ENCODE measurements at regions not wholly inside any gene's neighbourhood (a gene's known extent, or its start where the extent isn't known, plus 50 kb on each side); places are given as distances from the start of the nearest gene placed in this dataset.

- no peak for DNase-seq
These were observed 102.9 kb upstream of the PRL start for GRCh38 chr6:22399693-22400092.

- no peak for DNase-seq
These were observed 104.4 kb upstream of the PRL start for GRCh38 chr6:22401206-22401605.

GRCh38 chr6:22401932-22402331 is 105.1 kb upstream of the PRL start:
- DNase-seq = peak in 4 of 51 donors; percentile 2 to 9 (median 4)

GRCh38 chr6:22409486-22409885 is 112.7 kb upstream of the PRL start:
- no peak for DNase-seq

DNA sequence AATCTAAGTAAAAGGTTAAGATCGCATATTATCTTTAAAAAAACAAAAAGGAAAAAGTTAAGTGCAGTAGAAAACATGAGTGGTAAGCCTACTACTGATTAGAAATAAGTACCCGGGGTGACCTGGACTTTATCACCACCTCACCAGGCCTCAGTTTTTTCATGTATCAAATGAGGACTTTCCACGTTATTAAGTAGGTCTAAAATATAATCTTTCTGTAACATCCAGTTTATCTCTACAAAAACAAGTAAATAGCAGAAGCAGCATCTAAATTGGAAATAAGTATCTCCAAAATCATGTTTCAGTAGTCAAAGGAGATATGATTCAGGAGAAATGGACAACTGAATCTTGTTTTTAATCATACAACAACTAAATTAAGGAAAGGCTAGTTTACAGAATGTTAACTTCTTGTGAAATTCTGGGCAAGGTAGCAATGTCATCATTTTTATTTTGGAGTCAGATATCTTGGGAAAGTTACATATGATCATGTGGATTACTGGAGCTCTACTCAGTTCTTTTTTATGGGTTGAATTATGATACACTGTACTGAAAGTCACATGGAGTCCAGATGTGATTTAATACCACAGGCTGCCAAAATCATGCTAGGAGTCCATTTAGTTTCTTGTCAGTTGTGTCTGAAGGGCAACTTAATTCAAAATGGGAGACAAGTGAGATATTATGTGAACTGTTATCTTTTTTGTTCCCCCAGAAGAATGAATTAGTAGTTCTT is 114.7 kb upstream of the PRL start:
- DNase-seq = no peak

- no peak for DNase-seq
These were observed 116.2 kb upstream of the PRL start for GRCh38 chr6:22412994-22413393.

DNA sequence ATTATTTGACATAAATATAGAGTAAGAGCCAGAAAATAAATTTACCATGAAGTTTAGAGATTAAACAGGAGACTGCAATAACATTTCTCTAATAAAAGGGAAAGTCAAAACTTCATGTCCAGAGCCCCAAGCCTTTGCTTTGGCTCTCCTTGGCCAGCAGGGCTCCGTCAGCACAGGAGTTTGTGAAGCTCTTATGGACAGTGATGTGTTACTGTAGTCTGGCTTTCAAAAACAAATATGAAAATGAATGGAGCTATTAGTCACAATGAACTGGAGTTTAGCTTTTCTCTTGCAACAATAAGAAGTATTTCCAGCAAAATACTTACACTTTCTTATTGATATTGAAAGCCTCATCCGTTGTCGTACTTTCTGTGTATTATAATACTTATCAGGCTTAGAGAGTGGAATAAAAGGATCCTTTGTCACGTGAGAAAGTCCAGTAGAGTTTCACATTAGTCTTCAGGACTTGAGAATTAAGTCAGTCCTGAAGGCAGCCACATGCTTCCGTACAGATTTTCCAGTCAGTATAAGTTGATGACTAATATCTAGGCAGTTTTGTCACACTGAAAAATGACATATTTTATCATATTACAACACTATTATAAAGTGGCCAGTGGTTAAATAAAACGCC is 117.0 kb upstream of the PRL start:
- DNase-seq = no peak

GRCh38 chr6:22418714-22419113 is 121.9 kb upstream of the PRL start:
- no peak for DNase-seq

DNA sequence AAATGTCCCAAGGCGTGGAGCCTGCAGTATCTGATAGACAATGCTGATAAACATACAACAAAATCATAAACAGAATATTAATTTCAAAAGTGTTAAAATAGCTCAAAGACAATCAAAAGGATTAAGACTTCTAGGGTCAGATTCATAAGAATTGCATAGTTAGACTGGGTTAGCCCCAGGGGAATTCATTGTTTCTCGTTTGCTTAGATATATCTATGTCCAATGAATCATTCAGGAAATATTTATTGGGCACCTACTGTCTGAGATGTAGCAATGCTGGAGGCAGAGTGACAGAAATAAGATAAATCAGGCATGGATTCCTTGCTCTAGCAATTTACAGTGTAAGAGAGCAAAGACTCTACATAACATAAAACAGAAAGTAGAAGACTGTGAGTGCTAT is 124.4 kb upstream of the PRL start:
- DNase-seq = no peak

GRCh38 chr6:22424196-22424595 is 127.4 kb upstream of the PRL start:
- DNase-seq = no peak

DNA sequence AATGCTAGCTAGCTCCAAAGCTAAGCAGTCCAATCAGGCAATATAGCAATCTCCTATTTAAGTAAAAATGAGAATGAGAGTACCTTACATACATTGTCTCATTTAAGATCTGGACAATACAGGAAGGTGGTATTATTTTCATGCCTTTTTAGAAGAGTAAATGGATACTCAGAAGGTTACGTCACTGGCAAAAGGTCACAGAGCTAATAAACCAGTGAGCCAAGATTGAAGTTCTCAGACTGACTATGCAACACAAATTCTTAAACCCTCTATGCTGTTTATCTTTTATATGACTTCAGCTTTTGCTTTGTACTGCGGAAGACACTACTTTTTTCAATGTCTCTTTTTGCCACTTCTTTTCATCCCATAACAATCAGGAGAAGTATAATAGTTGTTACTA is 135.2 kb upstream of the PRL start:
- DNase-seq = no peak

DNA sequence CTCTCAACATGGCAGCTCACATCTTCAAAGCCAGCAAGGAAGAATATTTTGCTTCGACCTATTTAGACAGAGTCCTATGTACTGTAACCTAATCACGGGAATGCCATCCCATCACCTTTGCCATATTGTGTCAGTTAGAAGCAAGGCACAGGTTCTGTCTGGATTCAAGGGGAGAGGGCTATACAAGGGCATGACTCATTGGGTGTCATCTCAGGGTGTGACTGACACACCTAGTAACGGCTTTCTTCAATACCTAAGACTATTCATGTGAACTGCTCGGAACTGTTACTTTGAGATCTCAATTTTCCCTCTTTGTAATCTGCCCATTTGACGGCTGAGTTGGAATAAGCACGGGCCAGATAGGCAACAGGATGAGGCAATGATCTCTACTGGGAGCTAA is 135.6 kb upstream of the HDGFL1 start:
- no peak for DNase-seq

DNA sequence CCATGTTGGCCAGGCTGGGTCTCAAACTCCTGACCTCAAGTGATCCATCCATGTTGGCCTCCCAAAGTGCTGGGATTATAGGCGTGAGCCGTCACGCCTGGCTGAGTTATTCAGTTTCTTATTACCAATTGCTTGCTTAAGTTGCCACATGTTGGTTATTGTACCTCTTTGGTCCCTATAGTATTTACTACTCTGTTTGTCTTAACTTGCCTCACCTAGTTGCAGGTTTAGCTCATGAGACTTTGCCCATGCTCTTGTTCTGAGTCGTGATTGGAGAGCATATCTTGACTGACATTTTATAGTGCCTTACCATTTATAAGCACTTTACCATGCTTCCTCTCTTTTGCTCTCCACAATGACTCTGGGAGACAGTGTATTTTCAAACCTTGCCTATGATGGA is 134.2 kb upstream of the HDGFL1 start:
- no peak for DNase-seq

DNA sequence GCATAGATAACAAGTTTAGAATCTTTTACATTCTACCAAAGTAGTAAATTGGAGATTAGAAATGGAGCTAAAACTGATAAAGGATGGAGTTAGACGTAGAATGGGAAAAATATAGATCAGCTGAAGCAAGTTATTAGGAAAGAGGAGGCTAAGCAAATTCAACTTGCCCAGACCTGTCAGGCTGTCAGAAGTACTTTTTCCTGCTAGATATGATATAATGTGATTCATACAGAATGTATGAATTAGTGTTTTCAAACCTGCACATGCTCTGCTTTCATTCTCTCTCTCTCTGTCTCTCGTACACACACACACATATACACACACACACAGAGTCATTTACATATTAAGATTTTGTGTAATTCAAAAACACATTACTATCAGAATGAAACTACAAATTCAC is 133.2 kb upstream of the HDGFL1 start:
- no peak for DNase-seq

GRCh38 chr6:22437665-22438064 is 131.7 kb upstream of the HDGFL1 start:
- DNase-seq = no peak

DNA sequence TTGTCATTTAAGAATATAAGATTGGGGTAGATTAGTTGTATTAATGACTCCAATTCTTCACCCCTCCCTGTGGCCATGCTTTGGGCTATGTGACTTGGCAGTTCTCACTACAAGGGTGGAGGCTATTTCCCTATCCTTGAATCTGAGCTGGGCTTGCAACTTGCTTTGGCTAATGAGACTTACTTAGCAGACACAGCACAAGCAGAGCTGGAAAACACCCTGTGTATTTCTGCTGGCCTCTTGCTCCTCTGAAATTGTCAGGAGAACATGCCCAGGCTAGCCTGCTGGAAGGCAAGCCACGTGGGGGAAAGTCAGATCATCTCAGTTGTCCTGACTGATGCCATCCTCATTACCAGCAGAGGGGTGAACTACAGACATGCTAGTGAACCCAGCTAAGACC is 126.5 kb upstream of the HDGFL1 start:
- no peak for DNase-seq

DNA sequence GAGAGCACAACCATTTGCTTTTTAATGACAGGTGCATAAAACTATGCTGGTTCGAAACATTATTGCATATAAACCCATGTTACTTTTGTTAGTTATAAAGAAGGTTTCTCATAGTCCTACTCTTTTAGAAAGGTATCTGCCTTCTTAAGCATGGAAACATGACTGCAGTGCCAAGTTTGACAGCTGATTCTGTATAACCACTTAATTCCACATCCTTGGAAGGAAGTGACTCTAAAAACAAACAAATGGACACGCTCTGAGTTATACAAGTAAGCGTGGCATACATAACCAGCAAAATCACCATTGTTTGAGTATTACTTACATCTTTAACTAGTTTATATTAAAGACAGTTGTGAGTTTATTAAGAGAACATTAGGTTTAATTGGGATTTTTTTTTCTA is 125.0 kb upstream of the HDGFL1 start:
- DNase-seq = no peak

- DNase-seq = no peak
These were observed 123.4 kb upstream of the HDGFL1 start for GRCh38 chr6:22445946-22446345.

DNA sequence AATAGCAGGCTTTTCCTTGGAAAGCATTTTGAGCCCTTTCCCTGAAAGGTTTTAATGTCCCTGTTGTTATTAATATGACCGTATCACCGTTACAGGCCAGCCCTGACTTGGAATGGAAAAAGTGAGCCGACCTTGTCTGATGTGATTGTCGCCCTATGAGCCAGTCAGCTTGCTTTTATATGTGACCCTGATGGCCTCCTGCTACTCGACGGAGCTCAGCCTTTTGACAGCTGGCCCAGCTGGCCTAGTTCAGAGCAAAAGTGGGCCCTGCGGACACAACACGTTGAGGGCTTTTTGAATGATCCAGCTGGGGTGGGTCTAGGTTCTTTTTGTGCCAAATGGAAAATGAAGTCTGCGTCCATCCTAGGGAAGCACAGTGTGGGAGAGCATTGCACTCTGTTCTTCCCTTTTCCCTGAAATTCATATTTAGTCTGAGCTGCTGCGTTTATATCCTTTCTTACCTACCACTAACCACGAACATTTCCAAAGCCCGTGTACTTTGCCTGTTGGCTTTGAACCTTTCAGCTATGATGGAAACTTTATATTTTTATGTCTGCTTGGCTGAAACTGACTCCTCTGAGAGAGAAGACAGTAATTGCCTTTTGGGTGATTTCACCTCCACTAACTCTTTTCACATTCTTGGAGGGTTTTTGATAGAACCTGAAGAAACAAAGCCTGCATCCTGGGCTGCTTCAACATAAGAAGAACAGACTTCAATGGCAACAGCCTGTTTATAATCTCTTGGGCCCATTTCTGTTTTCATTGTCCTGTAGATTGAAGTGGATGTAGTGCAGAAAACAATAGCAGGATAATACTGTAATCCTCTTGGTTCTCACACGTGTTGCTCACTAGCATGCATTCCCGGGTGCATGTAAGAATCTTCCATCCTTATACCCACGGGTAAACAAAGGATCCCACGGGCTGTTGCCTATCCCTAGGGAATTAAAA is 121.8 kb upstream of the HDGFL1 start:
- DNase-seq = no peak

DNA sequence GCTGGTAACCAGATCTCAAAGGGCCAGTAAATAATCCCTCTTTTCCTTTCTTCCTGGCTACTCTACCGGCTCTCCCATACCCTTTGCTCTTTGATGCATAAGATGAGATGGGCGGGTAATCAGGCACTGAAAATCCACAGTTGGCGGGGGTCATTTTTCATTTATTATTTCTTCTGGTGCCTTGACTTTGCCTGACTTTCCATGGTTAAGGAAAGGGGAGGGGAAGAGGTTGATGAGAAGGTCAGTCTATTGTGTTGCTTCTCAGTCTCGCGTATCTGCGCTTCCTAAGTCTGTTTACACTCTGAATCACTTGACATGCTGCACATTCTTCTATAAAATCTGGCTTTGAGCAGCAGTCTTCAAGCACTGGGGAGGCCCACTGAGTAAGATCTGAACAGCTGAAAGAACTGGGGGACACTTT is 121.1 kb upstream of the HDGFL1 start:
- no peak for DNase-seq

DNA sequence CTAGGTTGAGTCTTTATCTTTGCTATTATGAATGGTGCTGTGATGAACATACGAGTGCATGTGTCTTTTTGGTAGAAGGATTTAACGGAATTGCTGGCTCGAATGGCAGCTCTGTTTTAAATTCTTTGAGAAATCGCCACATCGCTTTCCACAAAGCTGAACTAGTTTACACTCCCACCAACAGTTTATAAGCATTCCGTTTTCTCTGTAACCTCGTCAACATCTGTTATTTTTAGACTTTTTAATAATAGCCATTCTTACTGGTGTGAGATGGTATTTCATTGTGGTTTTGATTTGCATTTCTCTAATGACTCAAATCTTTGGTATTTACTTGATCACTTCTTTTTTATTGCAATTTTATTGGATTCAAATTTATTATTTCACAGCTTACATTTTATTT is 117.4 kb upstream of the HDGFL1 start:
- no peak for DNase-seq

GRCh38 chr6:22455378-22455777 is 114.0 kb upstream of the HDGFL1 start:
- no peak for DNase-seq

All from hypothalamus (tissue), 51 donors.